ENCODE measurements at regions not wholly inside any gene's neighbourhood (a gene's known extent, or its start where the extent isn't known, plus 50 kb on each side); places are given as distances from the start of the nearest gene placed in this dataset.

DNA sequence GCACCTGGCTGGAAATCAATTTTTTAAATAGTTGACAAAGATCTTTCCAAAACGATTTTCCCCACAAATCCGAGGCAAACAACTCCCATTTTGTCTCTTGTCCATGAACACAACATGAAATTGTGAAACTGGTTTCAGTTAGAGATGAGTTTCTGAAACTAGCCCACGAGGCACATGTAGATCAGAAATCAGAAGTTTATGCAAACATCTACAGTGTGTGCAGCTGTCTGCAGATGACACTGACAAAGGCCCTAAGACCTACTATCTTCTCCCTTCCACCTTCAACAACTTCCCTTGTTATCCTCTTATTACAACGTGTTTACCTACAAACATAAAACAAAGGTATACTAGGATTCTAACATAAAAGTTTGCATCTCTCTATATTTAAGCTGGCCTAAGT lies 183.3 kb downstream of the DIRAS2 start:
- no peaks in the 10 kb centered on the region for H3K9me3 ChIP-seq (ENCODE audit: control insufficient read depth, low read depth, low read length)
- no peaks in the 10 kb centered on the region for H3K79me2 ChIP-seq (ENCODE audit: control insufficient read depth, insufficient read depth, low read length)
- DNase-seq (ENCODE audit: low read depth, low spot score): no peak
- H3K27ac ChIP-seq (ENCODE audit: control insufficient read depth, insufficient read depth, low read length): no peak overlapping the region
- H2AFZ ChIP-seq (ENCODE audit: control insufficient read depth, low read length): no peak overlapping the region
- TF ChIP-seq EZH2 (IDR thresholded peaks at IDR 0.05; ENCODE audit: low read length): no peak
- TF ChIP-seq, protein P1, sequence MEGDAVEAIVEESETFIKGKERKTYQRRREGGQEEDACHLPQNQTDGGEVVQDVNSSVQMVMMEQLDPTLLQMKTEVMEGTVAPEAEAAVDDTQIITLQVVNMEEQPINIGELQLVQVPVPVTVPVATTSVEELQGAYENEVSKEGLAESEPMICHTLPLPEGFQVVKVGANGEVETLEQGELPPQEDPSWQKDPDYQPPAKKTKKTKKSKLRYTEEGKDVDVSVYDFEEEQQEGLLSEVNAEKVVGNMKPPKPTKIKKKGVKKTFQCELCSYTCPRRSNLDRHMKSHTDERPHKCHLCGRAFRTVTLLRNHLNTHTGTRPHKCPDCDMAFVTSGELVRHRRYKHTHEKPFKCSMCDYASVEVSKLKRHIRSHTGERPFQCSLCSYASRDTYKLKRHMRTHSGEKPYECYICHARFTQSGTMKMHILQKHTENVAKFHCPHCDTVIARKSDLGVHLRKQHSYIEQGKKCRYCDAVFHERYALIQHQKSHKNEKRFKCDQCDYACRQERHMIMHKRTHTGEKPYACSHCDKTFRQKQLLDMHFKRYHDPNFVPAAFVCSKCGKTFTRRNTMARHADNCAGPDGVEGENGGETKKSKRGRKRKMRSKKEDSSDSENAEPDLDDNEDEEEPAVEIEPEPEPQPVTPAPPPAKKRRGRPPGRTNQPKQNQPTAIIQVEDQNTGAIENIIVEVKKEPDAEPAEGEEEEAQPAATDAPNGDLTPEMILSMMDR (optimal IDR thresholded peaks at IDR 0.05 in 1 of 3, IDR thresholded peaks at IDR 0.05 in 1 of 3, conservative IDR thresholded peaks at IDR 0.05 in 1 of 3; ENCODE audit: extremely low read depth in 1 of 3, insufficient read depth in 2 of 3, low read length in 3 of 3): no peak
- no peaks in the 10 kb centered on the region for H4K20me1 ChIP-seq (ENCODE audit: control insufficient read depth, extremely low read depth, insufficient read depth, low read length)
- no peak overlapping the region for H3K9ac ChIP-seq (ENCODE audit: control insufficient read depth, extremely low read depth, insufficient read depth, low read length)
- no peaks in the 10 kb centered on the region for H3K36me3 ChIP-seq (ENCODE audit: control insufficient read depth in 2 of 2, extremely low read depth in 1 of 2, insufficient read depth in 2 of 2, low read length in 2 of 2)
- H3K4me1 ChIP-seq (ENCODE audit: control insufficient read depth, extremely low read depth, insufficient read depth, low read length): no peaks in the 10 kb centered on the region
- dilution Hi-C loops (cut with MboI; ENCODE audit: extremely low pct_ligation_motif_present, low sequenced_read_pairs): no loop called here
- no peak overlapping the region for H3K4me3 ChIP-seq (ENCODE audit: control insufficient read depth in 2 of 3, extremely low read depth in 1 of 3, insufficient read depth in 2 of 3, low read depth in 1 of 3, low read length in 3 of 3)
- no peaks in the 10 kb centered on the region for H3K9me1 ChIP-seq (ENCODE audit: control insufficient read depth, extremely low read depth, insufficient read depth, low read length)
- no peaks in the 10 kb centered on the region for H3K27me3 ChIP-seq (ENCODE audit: control insufficient read depth, extremely low read depth, insufficient read depth, low read length)
- no peak for FAIRE-seq
- no peak overlapping the region for H3K4me2 ChIP-seq (ENCODE audit: control insufficient read depth, extremely low read depth, insufficient read depth, low read depth, low read length)

DNA sequence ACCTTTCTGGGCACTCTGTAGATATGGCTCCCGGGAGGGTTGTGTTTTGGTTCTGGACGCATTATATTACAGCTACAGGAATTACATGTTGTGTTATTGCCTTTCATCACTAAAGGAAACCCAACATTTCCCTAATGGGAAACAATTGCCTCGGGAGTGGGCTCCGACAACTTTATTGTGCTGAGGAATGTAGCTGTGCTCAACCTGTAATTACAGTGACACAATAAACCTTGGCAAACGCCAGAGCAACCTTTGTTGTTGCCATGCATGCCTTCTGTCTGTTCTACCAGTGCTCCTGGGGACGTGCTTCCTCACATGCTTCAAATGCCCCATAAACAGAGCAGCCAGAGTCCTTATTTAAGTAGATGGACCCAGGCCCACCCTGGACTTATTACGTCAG lies 182.4 kb downstream of the DIRAS2 start:
- no peak for FAIRE-seq
- dilution Hi-C loops (cut with MboI; ENCODE audit: extremely low pct_ligation_motif_present, low sequenced_read_pairs): no loop called here
- no peak for TF ChIP-seq EZH2 (IDR thresholded peaks at IDR 0.05; ENCODE audit: low read length)
- TF ChIP-seq, protein P1 (optimal IDR thresholded peaks at IDR 0.05 in 1 of 3, IDR thresholded peaks at IDR 0.05 in 1 of 3, conservative IDR thresholded peaks at IDR 0.05 in 1 of 3; ENCODE audit: extremely low read depth in 1 of 3, insufficient read depth in 2 of 3, low read length in 3 of 3): no peak

More for the DNA sequence above, 182.4 kb downstream of the DIRAS2 start:
- Histone ChIP-seq H3K4me3 (ENCODE audit: control insufficient read depth in 2 of 3, extremely low read depth in 1 of 3, insufficient read depth in 2 of 3, low read depth in 1 of 3, low read length in 3 of 3) (no peak overlapping the region), H3K4me2 (ENCODE audit: control insufficient read depth, extremely low read depth, insufficient read depth, low read depth, low read length) (no peak overlapping the region), H2AFZ (ENCODE audit: control insufficient read depth, low read length) (no peak overlapping the region), H3K79me2 (ENCODE audit: control insufficient read depth, insufficient read depth, low read length) (no peaks in the 10 kb centered on the region), H3K9me1 (ENCODE audit: control insufficient read depth, extremely low read depth, insufficient read depth, low read length) (no peaks in the 10 kb centered on the region), H3K9me3 (ENCODE audit: control insufficient read depth, low read depth, low read length) (no peaks in the 10 kb centered on the region), H3K4me1 (ENCODE audit: control insufficient read depth, extremely low read depth, insufficient read depth, low read length) (no peaks in the 10 kb centered on the region), H3K27ac (ENCODE audit: control insufficient read depth, insufficient read depth, low read length) (no peak overlapping the region), H3K27me3 (ENCODE audit: control insufficient read depth, extremely low read depth, insufficient read depth, low read length) (no peaks in the 10 kb centered on the region), H3K9ac (ENCODE audit: control insufficient read depth, extremely low read depth, insufficient read depth, low read length) (no peak overlapping the region), H4K20me1 (ENCODE audit: control insufficient read depth, extremely low read depth, insufficient read depth, low read length) (no peaks in the 10 kb centered on the region), H3K36me3 (ENCODE audit: control insufficient read depth in 2 of 2, extremely low read depth in 1 of 2, insufficient read depth in 2 of 2, low read length in 2 of 2) (no peaks in the 10 kb centered on the region)
- DNase-seq (ENCODE audit: low read depth, low spot score): no peak

All from keratinocyte (primary cell).